ENCODE measurements at regions not wholly inside any gene's neighbourhood (a gene's known extent, or its start where the extent isn't known, plus 50 kb on each side); places are given as distances from the start of the nearest gene placed in this dataset.

DNA sequence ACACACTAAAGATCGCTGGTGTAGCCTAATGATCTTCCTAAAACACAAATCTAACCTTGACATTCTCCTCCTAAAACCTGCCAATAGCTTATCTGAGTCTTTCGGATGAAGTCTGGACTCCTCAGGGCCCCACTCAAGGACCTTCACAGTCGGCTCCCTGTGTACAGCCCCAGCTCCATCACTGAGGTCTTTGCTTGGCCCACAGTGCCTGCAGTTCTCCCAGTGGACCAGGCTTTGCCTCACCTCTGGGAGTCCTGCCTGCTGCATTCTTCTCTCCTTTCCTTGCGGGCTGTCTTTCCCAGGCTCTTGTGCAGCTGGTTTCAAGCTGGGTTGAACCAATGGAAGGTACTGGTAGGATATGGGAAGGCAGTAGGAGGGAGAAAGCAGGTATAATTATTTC lies 122.6 kb upstream of the FERMT1 start:
- TF ChIP-seq POLR2AphosphoS5 (IDR thresholded peaks at IDR 0.05) (no peak), POLR2A (IDR thresholded peaks at IDR 0.05) (no peak)
- TF ChIP-seq, protein P1, sequence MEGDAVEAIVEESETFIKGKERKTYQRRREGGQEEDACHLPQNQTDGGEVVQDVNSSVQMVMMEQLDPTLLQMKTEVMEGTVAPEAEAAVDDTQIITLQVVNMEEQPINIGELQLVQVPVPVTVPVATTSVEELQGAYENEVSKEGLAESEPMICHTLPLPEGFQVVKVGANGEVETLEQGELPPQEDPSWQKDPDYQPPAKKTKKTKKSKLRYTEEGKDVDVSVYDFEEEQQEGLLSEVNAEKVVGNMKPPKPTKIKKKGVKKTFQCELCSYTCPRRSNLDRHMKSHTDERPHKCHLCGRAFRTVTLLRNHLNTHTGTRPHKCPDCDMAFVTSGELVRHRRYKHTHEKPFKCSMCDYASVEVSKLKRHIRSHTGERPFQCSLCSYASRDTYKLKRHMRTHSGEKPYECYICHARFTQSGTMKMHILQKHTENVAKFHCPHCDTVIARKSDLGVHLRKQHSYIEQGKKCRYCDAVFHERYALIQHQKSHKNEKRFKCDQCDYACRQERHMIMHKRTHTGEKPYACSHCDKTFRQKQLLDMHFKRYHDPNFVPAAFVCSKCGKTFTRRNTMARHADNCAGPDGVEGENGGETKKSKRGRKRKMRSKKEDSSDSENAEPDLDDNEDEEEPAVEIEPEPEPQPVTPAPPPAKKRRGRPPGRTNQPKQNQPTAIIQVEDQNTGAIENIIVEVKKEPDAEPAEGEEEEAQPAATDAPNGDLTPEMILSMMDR (IDR thresholded peaks at IDR 0.05), result no peak
- Histone ChIP-seq H3K27me3 (no peaks in the 10 kb centered on the region), H3K9me3 (peaks cover 0 to 13% of the 10 kb centered on the region in 2 donors), H3K27ac (no peak overlapping the region), H3K4me1 (no peaks in the 10 kb centered on the region), H3K4me3 (no peak overlapping the region), H3K36me3 (no peaks in the 10 kb centered on the region)
- intact Hi-C loops (cut with DNase I; ENCODE audit: low total_unique reads), result no loop called here
- DNase-seq (ENCODE audit: low spot score in 2 of 2), result no peak

DNA sequence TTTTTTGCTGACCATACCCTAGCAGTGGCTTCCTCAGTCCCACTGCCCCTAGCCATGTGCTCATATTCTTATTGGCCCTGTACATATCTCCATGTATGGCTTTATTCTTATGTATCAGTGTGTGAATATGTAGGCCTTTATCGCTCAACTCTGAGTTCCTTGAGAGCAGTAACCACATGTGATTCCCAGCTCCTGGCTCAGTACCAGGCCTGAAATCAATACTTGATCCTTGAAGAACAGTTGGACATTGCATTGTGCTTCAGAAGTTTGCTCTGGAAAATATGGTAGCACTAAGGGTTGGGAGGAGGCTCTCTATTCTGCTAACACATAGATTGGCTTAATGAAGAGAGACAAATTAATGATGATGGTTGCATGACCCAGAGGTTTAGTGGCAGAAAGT lies 118.8 kb upstream of the FERMT1 start:
- intact Hi-C loops (cut with DNase I; ENCODE audit: low total_unique reads), result no loop called here
- TF ChIP-seq POLR2A (IDR thresholded peaks at IDR 0.05) (no peak), POLR2AphosphoS5 (IDR thresholded peaks at IDR 0.05) (no peak)
- TF ChIP-seq, protein P1 (IDR thresholded peaks at IDR 0.05), result no peak
- Histone ChIP-seq H3K9me3 (no peaks in the 10 kb centered on the region), H3K4me1 (no peaks in the 10 kb centered on the region), H3K27me3 (no peaks in the 10 kb centered on the region), H3K36me3 (no peaks in the 10 kb centered on the region), H3K27ac (no peak overlapping the region), H3K4me3 (no peak overlapping the region)
- DNase-seq (ENCODE audit: low spot score in 2 of 2), result no peak

DNA sequence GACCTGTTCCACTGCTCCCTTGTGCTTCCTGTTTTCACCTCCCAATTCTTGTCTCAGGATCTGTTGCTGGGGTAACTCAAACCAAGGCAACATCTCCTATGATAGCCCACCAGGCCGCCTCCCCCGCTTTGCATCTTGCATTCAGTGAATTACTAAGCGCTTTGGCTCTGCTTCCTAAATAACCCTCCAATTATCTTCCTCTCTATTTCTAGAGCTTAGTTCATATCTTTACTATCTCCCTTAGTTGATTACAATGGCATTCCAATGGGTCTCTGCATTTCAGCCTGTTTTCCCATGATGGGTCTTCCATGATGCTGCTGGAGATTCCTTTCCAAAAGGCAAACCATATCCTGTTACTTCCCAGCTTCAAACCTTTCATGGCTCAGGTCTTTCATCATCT lies 117.2 kb upstream of the FERMT1 start:
- TF ChIP-seq POLR2AphosphoS5 (IDR thresholded peaks at IDR 0.05) (no peak), POLR2A (IDR thresholded peaks at IDR 0.05) (no peak)
- TF ChIP-seq, protein P1 (IDR thresholded peaks at IDR 0.05), result no peak
- no peaks in the 10 kb centered on the region for H3K36me3 ChIP-seq
- intact Hi-C loops (cut with DNase I; ENCODE audit: low total_unique reads), result no loop called here

DNA sequence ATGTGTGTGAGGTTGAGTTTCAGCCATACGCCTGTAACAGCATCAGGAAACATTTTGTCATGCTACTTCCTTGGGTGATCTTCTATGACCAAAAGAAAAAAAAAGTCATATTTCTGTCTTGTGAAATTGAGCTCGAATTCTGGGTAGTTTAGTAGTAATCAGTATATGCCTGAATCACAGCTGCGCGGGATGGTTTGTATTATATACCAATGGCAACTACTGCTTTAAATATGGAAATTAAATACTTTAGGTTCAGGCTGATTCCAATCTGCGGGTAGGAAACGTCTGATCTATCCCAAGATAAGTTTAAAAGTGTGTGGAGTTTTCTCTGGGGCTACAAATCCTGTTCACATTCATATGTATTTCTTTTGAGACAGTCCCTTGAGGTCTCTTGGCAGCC lies 115.6 kb upstream of the FERMT1 start:
- Histone ChIP-seq H3K27ac (no peak overlapping the region), H3K4me3 (no peak overlapping the region), H3K9me3 (no peaks in the 10 kb centered on the region), H3K4me1 (no peaks in the 10 kb centered on the region), H3K27me3 (no peaks in the 10 kb centered on the region), H3K36me3 (no peaks in the 10 kb centered on the region)
- intact Hi-C loops (cut with DNase I; ENCODE audit: low total_unique reads), result no loop called here
- TF ChIP-seq POLR2A (IDR thresholded peaks at IDR 0.05), result no peak
- TF ChIP-seq POLR2AphosphoS5 (IDR thresholded peaks at IDR 0.05), result no peak
- TF ChIP-seq, protein P1 (IDR thresholded peaks at IDR 0.05), result no peak
- DNase-seq (ENCODE audit: low spot score in 2 of 2), result no peak

More for the DNA sequence above, 117.2 kb upstream of the FERMT1 start:
- Histone ChIP-seq H3K4me3 (no peak overlapping the region), H3K27me3 (no peaks in the 10 kb centered on the region), H3K9me3 (no peaks in the 10 kb centered on the region), H3K4me1 (no peaks in the 10 kb centered on the region), H3K27ac (no peak overlapping the region)
- DNase-seq (ENCODE audit: low spot score in 2 of 2), result no peak

DNA sequence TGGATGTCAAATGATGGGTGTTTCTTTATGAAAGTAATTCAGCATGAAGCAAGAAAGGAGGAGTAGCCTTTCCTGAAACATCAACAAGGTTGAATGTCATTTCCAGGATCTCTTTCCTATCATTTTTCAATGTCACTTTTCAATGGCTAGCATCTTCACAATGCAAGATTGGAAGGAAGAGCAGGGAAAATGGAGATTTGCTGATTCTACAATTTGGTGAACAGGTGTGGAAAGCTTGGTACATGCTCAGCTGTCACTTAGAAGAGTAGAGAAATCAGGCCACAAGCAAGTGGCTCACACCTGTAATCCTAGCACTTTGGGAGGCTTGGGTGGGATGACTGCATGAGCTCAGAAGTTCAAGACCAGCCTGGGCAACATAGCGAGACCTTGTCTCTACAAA lies 112.7 kb upstream of the FERMT1 start:
- no peaks in the 10 kb centered on the region for H3K4me1 ChIP-seq
- H3K4me3 ChIP-seq, result no peak overlapping the region
- no peak for DNase-seq (ENCODE audit: low spot score in 2 of 2)
- H3K27ac ChIP-seq, result no peak overlapping the region
- no peaks in the 10 kb centered on the region for H3K9me3 ChIP-seq
- intact Hi-C loops (cut with DNase I; ENCODE audit: low total_unique reads), result no loop called here
- H3K36me3 ChIP-seq, result no peaks in the 10 kb centered on the region
- H3K27me3 ChIP-seq, result no peaks in the 10 kb centered on the region
- no peak for TF ChIP-seq POLR2A (IDR thresholded peaks at IDR 0.05)
- TF ChIP-seq, protein P1 (IDR thresholded peaks at IDR 0.05), result no peak
- no peak for TF ChIP-seq POLR2AphosphoS5 (IDR thresholded peaks at IDR 0.05)

Measured in breast epithelium (tissue), 4 donors.